Astrocyte (in vitro differentiated cells and primary cell): ENCODE measurements at regions not wholly inside any gene's neighbourhood (a gene's known extent, or its start where the extent isn't known, plus 50 kb on each side); places are given as distances from the start of the nearest gene placed in this dataset.
"Not testable (repeated sequence)": the region's sequence is repeated elsewhere in the genome, so short reads cannot be mapped to it uniquely, and the experiment has no call there.

ENCODE experiments used
- DNase-seq: peaks from one replicate; pipeline ENCODE4 v3.0.0-alpha.2; 2010; ENCODE audit warnings: low read depth
- FAIRE-seq: peaks from 2 replicates; lab custom pipeline; 2011; peaks lifted over from hg19 to GRCh38; lab: Jason Lieb, UNC
- H2AFZ ChIP-seq: 2 replicates; pipeline ENCODE4 v1.6.0; 2012; ENCODE audit warnings: low read depth, low read length, inconsistent platforms
- H3K27ac ChIP-seq: 2 replicates; pipeline ENCODE4 v1.5.1; 2011; ENCODE audit warnings: low read depth, low read length, inconsistent platforms
- H3K27me3 ChIP-seq: 2 replicates; pipeline ENCODE4 v1.6.0; 2011; ENCODE audit warnings: low read length, inconsistent platforms; ENCODE audit not compliant: insufficient read depth
- H3K36me3 ChIP-seq: 2 replicates; pipeline ENCODE4 v1.5.1; 2011; ENCODE audit warnings: low read length, inconsistent platforms; ENCODE audit not compliant: insufficient read depth
- H3K4me1 ChIP-seq: 2 replicates; pipeline ENCODE4 v1.5.1; 2011; ENCODE audit warnings: low read length, inconsistent platforms; ENCODE audit not compliant: insufficient read depth
- H3K4me2 ChIP-seq: 2 replicates; pipeline ENCODE4 v1.6.0; 2012; ENCODE audit warnings: low read length, inconsistent platforms
- H3K4me3 ChIP-seq: 2 replicates; pipeline ENCODE4 v1.5.1; 2011; ENCODE audit warnings: low read depth, mild to moderate bottlenecking, low read length, inconsistent platforms; ENCODE audit not compliant: insufficient read depth
- H3K79me2 ChIP-seq: 2 replicates; pipeline ENCODE4 v1.6.0; 2012; ENCODE audit warnings: mild to moderate bottlenecking, low read length, inconsistent platforms; ENCODE audit not compliant: insufficient read depth
- H3K9ac ChIP-seq: 2 replicates; pipeline ENCODE4 v1.6.0; 2012; ENCODE audit warnings: mild to moderate bottlenecking, low read length, inconsistent platforms
- H3K9me3 ChIP-seq: 2 replicates; pipeline ENCODE4 v1.5.1; 2012; ENCODE audit warnings: low read depth, mild to moderate bottlenecking, low read length, inconsistent platforms; ENCODE audit not compliant: insufficient read depth
- H4K20me1 ChIP-seq: 2 replicates; pipeline ENCODE4 v1.6.0; 2012; ENCODE audit warnings: low read length, inconsistent platforms; ENCODE audit not compliant: insufficient read depth
- H3K27ac Mint-ChIP-seq: one replicate; pipeline ENCODE4 v1.8.0; 2021; ENCODE audit warnings: mild to moderate bottlenecking, mixed read lengths; ENCODE audit not compliant: unreplicated experiment
- H3K27me3 Mint-ChIP-seq: one replicate; pipeline ENCODE4 v1.8.0; 2021; ENCODE audit warnings: low read depth, mixed read lengths; ENCODE audit not compliant: unreplicated experiment
- H3K36me3 Mint-ChIP-seq: one replicate; pipeline ENCODE4 v1.8.0; 2021; ENCODE audit warnings: low read depth, mixed read lengths; ENCODE audit not compliant: unreplicated experiment
- H3K4me1 Mint-ChIP-seq: one replicate; pipeline ENCODE4 v1.8.0; 2021; ENCODE audit warnings: low read depth, mixed read lengths; ENCODE audit not compliant: unreplicated experiment
- H3K4me3 Mint-ChIP-seq: one replicate; pipeline ENCODE4 v1.8.0; 2021; ENCODE audit warnings: mild to moderate bottlenecking, moderate library complexity, mixed read lengths; ENCODE audit not compliant: unreplicated experiment
- H3K9me3 Mint-ChIP-seq: one replicate; pipeline ENCODE4 v1.8.0; 2021; ENCODE audit warnings: mild to moderate bottlenecking, mixed read lengths; ENCODE audit not compliant: unreplicated experiment
- CTCF ChIP-seq: IDR thresholded peaks from 2 replicates; pipeline ENCODE4 v1.5.1; 2011; ENCODE audit warnings: low read depth, mild to moderate bottlenecking, inconsistent platforms, low read length, moderate library complexity; ENCODE audit not compliant: insufficient read depth
- EZH2 ChIP-seq: IDR thresholded peaks from 2 replicates; pipeline ENCODE4 v1.6.1; 2012; ENCODE audit warnings: mild to moderate bottlenecking, low read length, inconsistent platforms; ENCODE audit not compliant: insufficient read depth

DNA sequence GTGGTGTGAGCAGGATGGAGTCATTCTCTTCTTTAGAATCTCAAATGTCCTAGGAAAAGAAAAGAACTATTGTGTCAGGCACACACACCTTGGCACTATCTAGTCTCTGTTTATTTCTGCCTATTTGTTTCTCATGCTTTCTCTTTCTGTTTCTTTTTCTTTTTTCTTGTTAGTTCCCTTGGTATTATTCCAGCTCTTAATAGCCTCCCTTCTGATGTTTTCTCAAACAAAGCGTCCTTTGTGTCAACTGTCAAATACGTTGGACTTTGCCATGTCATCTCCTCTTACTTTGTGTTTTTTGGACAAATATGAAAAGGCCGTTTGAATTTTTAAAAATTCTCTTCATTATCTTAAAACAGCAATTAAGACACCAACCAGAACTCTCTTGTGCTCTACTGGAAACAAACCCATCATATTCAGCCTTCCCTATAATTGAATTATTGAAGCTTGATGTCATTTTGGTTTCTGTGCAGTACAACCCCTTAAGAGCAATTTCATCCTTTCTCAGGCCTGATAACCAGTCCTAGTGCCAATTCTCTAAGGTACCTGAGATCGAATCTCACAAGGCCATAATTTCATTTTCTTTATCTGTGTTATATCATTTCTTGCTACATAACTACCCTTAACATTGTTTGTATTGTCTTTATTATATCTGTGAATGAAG lies 497.8 kb upstream of the NRP1 start:
- FAIRE-seq = no peak

GRCh38 chr10:33831591-33831990 lies 497.1 kb upstream of the NRP1 start:
- H3K9me3 ChIP-seq = no peaks in the 10 kb centered on the region
- DNase-seq = no peak
- H3K4me3 ChIP-seq = no peak overlapping the region
- no peak overlapping the region for H3K9ac ChIP-seq
- no peaks in the 10 kb centered on the region for H3K79me2 ChIP-seq
- Mint-ChIP-seq H3K27ac (no peak overlapping the region), H3K27me3 (peaks cover 8% of the 10 kb centered on the region), H3K4me1 (no peaks in the 10 kb centered on the region), H3K36me3 (peaks cover 2% of the 10 kb centered on the region), H3K4me3 (no peak overlapping the region), H3K9me3 (no peaks in the 10 kb centered on the region)
- no peaks in the 10 kb centered on the region for H3K4me1 ChIP-seq
- H3K27ac ChIP-seq = no peak overlapping the region
- no peaks in the 10 kb centered on the region for H4K20me1 ChIP-seq
- no peaks in the 10 kb centered on the region for H3K27me3 ChIP-seq
- no peaks in the 10 kb centered on the region for H3K36me3 ChIP-seq
- H3K4me2 ChIP-seq = no peak overlapping the region
- TF ChIP-seq CTCF (no peak), EZH2 (no peak)
- H2AFZ ChIP-seq = no peak overlapping the region
- no peak for FAIRE-seq

More for the DNA sequence above, 497.8 kb upstream of the NRP1 start:
- no peak overlapping the region for H3K27ac Mint-ChIP-seq
- H3K9me3 ChIP-seq = no peaks in the 10 kb centered on the region
- no peak overlapping the region for H3K4me3 ChIP-seq
- H3K4me1 Mint-ChIP-seq = no peaks in the 10 kb centered on the region
- no peak overlapping the region for H2AFZ ChIP-seq
- no peaks in the 10 kb centered on the region for H3K27me3 ChIP-seq
- no peak for DNase-seq
- no peaks in the 10 kb centered on the region for H3K79me2 ChIP-seq
- no peaks in the 10 kb centered on the region for H4K20me1 ChIP-seq
- H3K4me3 Mint-ChIP-seq = no peak overlapping the region
- no peaks in the 10 kb centered on the region for H3K36me3 ChIP-seq
- no peak for TF ChIP-seq CTCF
- TF ChIP-seq EZH2 = no peak
- H3K27me3 Mint-ChIP-seq = peaks cover 8% of the 10 kb centered on the region
- peaks cover 3% of the 10 kb centered on the region for H3K9me3 Mint-ChIP-seq
- no peak overlapping the region for H3K9ac ChIP-seq
- no peaks in the 10 kb centered on the region for H3K4me1 ChIP-seq
- H3K4me2 ChIP-seq = no peak overlapping the region
- H3K36me3 Mint-ChIP-seq = peaks cover 2% of the 10 kb centered on the region
- no peak overlapping the region for H3K27ac ChIP-seq

- FAIRE-seq, H3K4me1 Mint-ChIP-seq, H3K4me2 ChIP-seq, H3K9ac ChIP-seq, H3K79me2 ChIP-seq, H3K4me3 ChIP-seq, H3K9me3 Mint-ChIP-seq, H3K4me3 Mint-ChIP-seq, H4K20me1 ChIP-seq, H3K27me3 ChIP-seq, H3K36me3 ChIP-seq, H3K9me3 ChIP-seq, H3K4me1 ChIP-seq, H2AFZ ChIP-seq, H3K36me3 Mint-ChIP-seq, H3K27me3 Mint-ChIP-seq, DNase-seq, H3K27ac ChIP-seq, H3K27ac Mint-ChIP-seq: not testable (repeated sequence)
These were observed 495.4 kb upstream of the NRP1 start for GRCh38 chr10:33829899-33830298.
